Astrocyte of the spinal cord (primary cell): ENCODE measurements at regions not wholly inside any gene's neighbourhood (a gene's known extent, or its start where the extent isn't known, plus 50 kb on each side); places are given as distances from the start of the nearest gene placed in this dataset.

Experiments used
- DNase-seq: peaks from one replicate; pipeline ENCODE4 v3.0.0; 2011; ENCODE audit warnings: low read depth, low spot score
- H3K4me3 ChIP-seq: 2 replicates; pipeline ENCODE4 v1.5.1; 2011; ENCODE audit warnings: low read depth, mild to moderate bottlenecking, low read length, moderate library complexity
- CTCF ChIP-seq: IDR thresholded peaks from 2 replicates; pipeline ENCODE4 v1.5.1; 2012; ENCODE audit warnings: low read depth, mild to moderate bottlenecking, low read length, inconsistent platforms
- in situ Hi-C: cut with HindIII; loops from 2 replicates; pipeline ENCODE4 v1.10.0; 2017; ENCODE audit warnings: low sequenced_read_pairs

GRCh38 chr7:79732535-79732934 is 279.1 kb upstream of the MAGI2 start:
- in situ Hi-C loops = no loop called here
- no peak for TF ChIP-seq CTCF
- H3K4me3 ChIP-seq = no peak overlapping the region
- no peak for DNase-seq

GRCh38 chr7:79730971-79731370 is 277.5 kb upstream of the MAGI2 start:
- no peak for TF ChIP-seq CTCF
- no peak overlapping the region for H3K4me3 ChIP-seq
- no peak for DNase-seq
- in situ Hi-C loops = no loop called here

GRCh38 chr7:79723833-79724618 is 270.6 kb upstream of the MAGI2 start:
- no peak for TF ChIP-seq CTCF
- DNase-seq = no peak
- H3K4me3 ChIP-seq = no peak overlapping the region
- in situ Hi-C loops = no loop called here

GRCh38 chr7:79722217-79722616 is 268.8 kb upstream of the MAGI2 start:
- no peak for TF ChIP-seq CTCF
- no peak for DNase-seq
- H3K4me3 ChIP-seq = no peak overlapping the region
- in situ Hi-C loops = no loop called here

- TF ChIP-seq CTCF = no peak
- no peak overlapping the region for H3K4me3 ChIP-seq
- in situ Hi-C loops = no loop called here
- DNase-seq = no peak
Observed at GRCh38 chr7:79719216-79719615, 265.7 kb upstream of the MAGI2 start.

GRCh38 chr7:79716329-79716728 is 262.9 kb upstream of the MAGI2 start:
- H3K4me3 ChIP-seq = no peak overlapping the region
- in situ Hi-C loops = no loop called here
- TF ChIP-seq CTCF = no peak
- no peak for DNase-seq
